ENCODE measurements at regions not wholly inside any gene's neighbourhood (a gene's known extent, or its start where the extent isn't known, plus 50 kb on each side); places are given as distances from the start of the nearest gene placed in this dataset.

- TF ChIP-seq ZNF425 (CRISPR knock-in tag; conservative IDR thresholded peaks at IDR 0.05) (no peak), ESRRA (CRISPR knock-in tag; IDR thresholded peaks at IDR 0.05; ENCODE audit: borderline replicate concordance) (no peak), MAX (CRISPR knock-in tag; IDR thresholded peaks at IDR 0.05) (no peak), GABPB1 (CRISPR knock-in tag; IDR thresholded peaks at IDR 0.05) (no peak), MLX (CRISPR knock-in tag; IDR thresholded peaks at IDR 0.05) (no peak)
Observed at GRCh38 chr4:123807187-123807586, 410.6 kb downstream of the SPRY1 start (continued).

- H3K4me3 Mint-ChIP-seq: no peak overlapping the region
- POLR2A ChIA-PET: no interaction called here
- no peaks in the 10 kb centered on the region for H3K36me3 Mint-ChIP-seq
Observed at GRCh38 chr4:123807866-123808265, 411.3 kb downstream of the SPRY1 start.

GRCh38 chr4:123809864-123810263 lies 413.3 kb downstream of the SPRY1 start:
- Mint-ChIP-seq H3K4me1 (peaks cover 8% of the 10 kb centered on the region), H3K9me3 (no peaks in the 10 kb centered on the region), H3K27ac (no peak overlapping the region), H3K27me3 (ENCODE audit: low read depth) (no peaks in the 10 kb centered on the region), H3K4me3 (no peak overlapping the region), H3K36me3 (no peaks in the 10 kb centered on the region)
- ATAC-seq: no peak
- DNase-seq (ENCODE audit: low spot score): no peak
- POLR2A ChIA-PET: no interaction called here
- CTCF ChIA-PET: no interaction called here
- no peak for TF ChIP-seq ZSCAN18 (CRISPR knock-in tag; IDR thresholded peaks at IDR 0.05)
- TF ChIP-seq FOXP4 (CRISPR knock-in tag; IDR thresholded peaks at IDR 0.05): no peak
- TF ChIP-seq ZNF219 (CRISPR knock-in tag; IDR thresholded peaks at IDR 0.05; ENCODE audit: borderline replicate concordance): no peak
- TF ChIP-seq ZNF671 (CRISPR knock-in tag; IDR thresholded peaks at IDR 0.05): no peak
- TF ChIP-seq NFYB (CRISPR knock-in tag; conservative IDR thresholded peaks at IDR 0.05; ENCODE audit: low read depth): no peak
- no peak for TF ChIP-seq E2F4 (CRISPR knock-in tag; IDR thresholded peaks at IDR 0.05; ENCODE audit: borderline replicate concordance, low read depth)
- TF ChIP-seq FOXP1 (CRISPR knock-in tag; IDR thresholded peaks at IDR 0.05; ENCODE audit: borderline replicate concordance): no peak
- TF ChIP-seq ZNF232 (CRISPR knock-in tag; IDR thresholded peaks at IDR 0.05): no peak
- no peak for TF ChIP-seq E2F5 (CRISPR knock-in tag; IDR thresholded peaks at IDR 0.05)
- no peak for TF ChIP-seq ZNF425 (CRISPR knock-in tag; conservative IDR thresholded peaks at IDR 0.05)
- no peak for TF ChIP-seq PREB (CRISPR knock-in tag; IDR thresholded peaks at IDR 0.05; ENCODE audit: borderline replicate concordance)
- TF ChIP-seq NFATC4 (CRISPR knock-in tag; IDR thresholded peaks at IDR 0.05): no peak
- no peak for TF ChIP-seq FOXK1 (CRISPR knock-in tag; IDR thresholded peaks at IDR 0.05)

More at GRCh38 chr4:123807866-123808265, 411.3 kb downstream of the SPRY1 start:
- no peak for DNase-seq (ENCODE audit: low spot score)
- no peaks in the 10 kb centered on the region for H3K27me3 Mint-ChIP-seq (ENCODE audit: low read depth)
- H3K4me1 Mint-ChIP-seq: peaks cover 8% of the 10 kb centered on the region
- ATAC-seq: no peak
- CTCF ChIA-PET: no interaction called here
- TF ChIP-seq JAZF1 (CRISPR knock-in tag; IDR thresholded peaks at IDR 0.05): no peak
- no peaks in the 10 kb centered on the region for H3K9me3 Mint-ChIP-seq
- H3K27ac Mint-ChIP-seq: no peak overlapping the region

All from WTC11 (cell line).